ENCODE measurements at regions not wholly inside any gene's neighbourhood (a gene's known extent, or its start where the extent isn't known, plus 50 kb on each side); places are given as distances from the start of the nearest gene placed in this dataset.

DNA sequence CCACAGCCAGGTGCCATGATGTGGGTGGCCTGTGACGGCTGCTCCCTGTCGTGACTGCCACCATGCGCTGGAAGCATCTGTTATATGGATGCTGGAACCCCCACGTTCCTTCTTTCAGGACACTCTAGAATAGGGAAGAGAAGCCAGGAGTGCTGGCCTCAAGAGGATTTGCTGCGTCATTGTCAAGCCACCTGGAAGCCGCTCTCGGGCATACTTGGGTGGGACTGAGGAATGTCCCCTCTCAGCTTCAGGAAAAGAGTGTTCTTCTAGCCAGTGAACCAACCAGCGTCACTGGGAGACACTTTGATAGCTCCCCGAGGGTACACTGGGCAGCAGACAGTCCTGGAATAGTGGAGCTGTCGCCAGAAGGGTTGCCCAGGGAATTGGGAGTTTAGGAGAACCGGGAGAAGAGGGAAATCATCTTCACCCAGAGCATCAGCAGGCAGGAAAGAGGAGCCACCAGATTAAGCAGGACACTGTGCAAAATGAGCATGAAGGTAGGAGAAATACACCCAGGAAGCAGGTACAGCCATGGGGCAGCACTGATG is 130.8 kb upstream of the SASH1 start:
- intact Hi-C loops (cut with micrococcal nuclease) = no loop called here
- BruUV-seq (replicated peaks) = no TSS peak
- no peak overlapping the region for H2BK20ac ChIP-seq (ENCODE audit: low read depth, low read length)
- H2AK5ac ChIP-seq (ENCODE audit: low read depth, low read length) = no peak overlapping the region
- no peak overlapping the region for H3K4me3 ChIP-seq (ENCODE audit: insufficient read depth, low read depth, low read length)
- H3K27ac ChIP-seq (ENCODE audit: insufficient read depth, low read length) = no peak overlapping the region
- no peak overlapping the region for H2BK120ac ChIP-seq (ENCODE audit: low read depth, low read length)
- no peak for DNase-seq
- no peak for ATAC-seq (ENCODE audit: low read depth)
- in situ Hi-C loops (cut with MboI; ENCODE audit: low sequenced_read_pairs) = no loop called here
- H4K91ac ChIP-seq (ENCODE audit: insufficient read depth, low read depth, low read length) = no peak overlapping the region
- no peak overlapping the region for H3K4ac ChIP-seq (ENCODE audit: low read depth, low read length)
- no peak overlapping the region for H2BK15ac ChIP-seq (ENCODE audit: low read depth, low read length)
- POLR2A ChIA-PET (ENCODE audit: unreplicated experiment) = no interaction called here
- H3K18ac ChIP-seq (ENCODE audit: low read depth, low read length) = no peak overlapping the region
- H4K8ac ChIP-seq (ENCODE audit: low read depth in 2 of 2, low read length in 2 of 2) = no peak overlapping the region
- H2AFZ ChIP-seq (replicated peaks; ENCODE audit: low read length, poor library complexity) = no peak overlapping the region
- no peak overlapping the region for H2AK9ac ChIP-seq (replicated peaks; ENCODE audit: low read depth, low read length, poor library complexity)
- peaks cover 12% of the 10 kb centered on the region for H3K27me3 ChIP-seq (ENCODE audit: control insufficient read depth, insufficient read depth, low read length)
- H3K9ac ChIP-seq (ENCODE audit: low read depth, low read length) = no peak overlapping the region
- no peak overlapping the region for H3K14ac ChIP-seq (replicated peaks; ENCODE audit: low read depth, low read length)
- H4K5ac ChIP-seq (ENCODE audit: low read depth, low read length) = no peak overlapping the region
- no peaks in the 10 kb centered on the region for H3K36me3 ChIP-seq (ENCODE audit: control insufficient read depth, insufficient read depth, low read length)
- 92% methylated on average over 4 of the region's 11 CpGs; no CpG with 5 or more reads in 1 of the 2 experiments for WGBS, 2 experiments (ENCODE audit: extremely low coverage in 2 of 2, insufficient read length in 1 of 2)
- TF ChIP-seq CHD1 (IDR thresholded peaks at IDR 0.05; ENCODE audit: low read depth, low read length) (no peak), RAD21 (IDR thresholded peaks at IDR 0.05; ENCODE audit: low read length) (no peak), RCOR1 (IDR thresholded peaks at IDR 0.05; ENCODE audit: insufficient replicate concordance, low read length) (no peak), POLR2A (IDR thresholded peaks at IDR 0.05; ENCODE audit: low read depth, low read length) (no peak), CEBPB (IDR thresholded peaks at IDR 0.05; ENCODE audit: low read depth, low read length) (no peak), SMC3 (IDR thresholded peaks at IDR 0.05; ENCODE audit: low read depth, low read length) (no peak), FOS (IDR thresholded peaks at IDR 0.05; ENCODE audit: low read depth, low read length) (no peak), BHLHE40 (IDR thresholded peaks at IDR 0.05; ENCODE audit: low read depth, low read length) (no peak), MAFK (IDR thresholded peaks at IDR 0.05; ENCODE audit: low read depth, low read length) (no peak), RFX5 (IDR thresholded peaks at IDR 0.05; ENCODE audit: low read depth, low read length) (no peak), MXI1 (IDR thresholded peaks at IDR 0.05; ENCODE audit: borderline replicate concordance, low read depth, low read length) (no peak), NFE2L2 (IDR thresholded peaks at IDR 0.05; ENCODE audit: low read depth, low read length) (no peak), MAZ (IDR thresholded peaks at IDR 0.05; ENCODE audit: borderline replicate concordance, low read depth, low read length) (no peak)
- TF ChIP-seq, protein P1, sequence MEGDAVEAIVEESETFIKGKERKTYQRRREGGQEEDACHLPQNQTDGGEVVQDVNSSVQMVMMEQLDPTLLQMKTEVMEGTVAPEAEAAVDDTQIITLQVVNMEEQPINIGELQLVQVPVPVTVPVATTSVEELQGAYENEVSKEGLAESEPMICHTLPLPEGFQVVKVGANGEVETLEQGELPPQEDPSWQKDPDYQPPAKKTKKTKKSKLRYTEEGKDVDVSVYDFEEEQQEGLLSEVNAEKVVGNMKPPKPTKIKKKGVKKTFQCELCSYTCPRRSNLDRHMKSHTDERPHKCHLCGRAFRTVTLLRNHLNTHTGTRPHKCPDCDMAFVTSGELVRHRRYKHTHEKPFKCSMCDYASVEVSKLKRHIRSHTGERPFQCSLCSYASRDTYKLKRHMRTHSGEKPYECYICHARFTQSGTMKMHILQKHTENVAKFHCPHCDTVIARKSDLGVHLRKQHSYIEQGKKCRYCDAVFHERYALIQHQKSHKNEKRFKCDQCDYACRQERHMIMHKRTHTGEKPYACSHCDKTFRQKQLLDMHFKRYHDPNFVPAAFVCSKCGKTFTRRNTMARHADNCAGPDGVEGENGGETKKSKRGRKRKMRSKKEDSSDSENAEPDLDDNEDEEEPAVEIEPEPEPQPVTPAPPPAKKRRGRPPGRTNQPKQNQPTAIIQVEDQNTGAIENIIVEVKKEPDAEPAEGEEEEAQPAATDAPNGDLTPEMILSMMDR (conservative IDR thresholded peaks at IDR 0.05; ENCODE audit: low read depth, low read length) = no peak
- TF ChIP-seq, protein P2, sequence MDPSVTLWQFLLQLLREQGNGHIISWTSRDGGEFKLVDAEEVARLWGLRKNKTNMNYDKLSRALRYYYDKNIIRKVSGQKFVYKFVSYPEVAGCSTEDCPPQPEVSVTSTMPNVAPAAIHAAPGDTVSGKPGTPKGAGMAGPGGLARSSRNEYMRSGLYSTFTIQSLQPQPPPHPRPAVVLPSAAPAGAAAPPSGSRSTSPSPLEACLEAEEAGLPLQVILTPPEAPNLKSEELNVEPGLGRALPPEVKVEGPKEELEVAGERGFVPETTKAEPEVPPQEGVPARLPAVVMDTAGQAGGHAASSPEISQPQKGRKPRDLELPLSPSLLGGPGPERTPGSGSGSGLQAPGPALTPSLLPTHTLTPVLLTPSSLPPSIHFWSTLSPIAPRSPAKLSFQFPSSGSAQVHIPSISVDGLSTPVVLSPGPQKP (IDR thresholded peaks at IDR 0.05; ENCODE audit: borderline replicate concordance, low read depth, low read length) = no peak
- TF ChIP-seq, protein P3, sequence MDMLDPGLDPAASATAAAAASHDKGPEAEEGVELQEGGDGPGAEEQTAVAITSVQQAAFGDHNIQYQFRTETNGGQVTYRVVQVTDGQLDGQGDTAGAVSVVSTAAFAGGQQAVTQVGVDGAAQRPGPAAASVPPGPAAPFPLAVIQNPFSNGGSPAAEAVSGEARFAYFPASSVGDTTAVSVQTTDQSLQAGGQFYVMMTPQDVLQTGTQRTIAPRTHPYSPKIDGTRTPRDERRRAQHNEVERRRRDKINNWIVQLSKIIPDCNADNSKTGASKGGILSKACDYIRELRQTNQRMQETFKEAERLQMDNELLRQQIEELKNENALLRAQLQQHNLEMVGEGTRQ (IDR thresholded peaks at IDR 0.05; ENCODE audit: low read depth, low read length) = no peak
- CTCF ChIA-PET = no interaction called here
- dilution Hi-C loops (cut with HindIII; ENCODE audit: low sequenced_read_pairs, unreplicated experiment) = no loop called here
- H3K9me1 ChIP-seq (ENCODE audit: insufficient read depth, low read length) = 0 out of 2 replicates have a peak, but pooled peaks cover 5% of the 10 kb centered on the region
- no peak overlapping the region for H3K4me2 ChIP-seq (ENCODE audit: low read depth, low read length)
- H3K23ac ChIP-seq (ENCODE audit: low read depth, low read length) = no peak overlapping the region
- H3K4me1 ChIP-seq (ENCODE audit: control insufficient read depth, insufficient read depth, low read length) = no peaks in the 10 kb centered on the region; the same call in 1 of the 2 replicates
- no peaks in the 10 kb centered on the region for H4K20me1 ChIP-seq (ENCODE audit: insufficient read depth, low read length)
- H3K79me1 ChIP-seq (ENCODE audit: low read depth in 1 of 2, low read length in 2 of 2) = no peaks in the 10 kb centered on the region
- no peak overlapping the region for H2BK5ac ChIP-seq (ENCODE audit: low read depth, low read length, poor library complexity, severe bottlenecking)
- no peak overlapping the region for H3K56ac ChIP-seq (ENCODE audit: extremely low read depth, insufficient read depth, low read length)
- no peaks in the 10 kb centered on the region for H3K9me3 ChIP-seq (ENCODE audit: control insufficient read depth, insufficient read depth, low read length)

All from IMR-90 (cell line).